HCT116 (cell line): ENCODE measurements at regions not wholly inside any gene's neighbourhood (a gene's known extent, or its start where the extent isn't known, plus 50 kb on each side); places are given as distances from the start of the nearest gene placed in this dataset.

Experiments used
- ATAC-seq: fragments of 200-7000 bp; cut with Tn5 transposase; 2 replicates; pipeline ENCODE4 v1.9.1; 2020; ENCODE audit warnings: mild to moderate bottlenecking, moderate library complexity
- BruUV-seq: library from RNA; stranded (reverse); fragments of 400-500 nt; replicated peaks from 2 replicates; lab custom pipeline; 2021; lab: Mats Ljungman, UMichigan
- CTCF ChIA-PET: fragments of 300-600 bp; sonication (Branson Sonifier 250); formaldehyde crosslinking; loops from one replicate; lab custom pipeline; 2021; ENCODE audit warnings: antibody characterized with exemption; lab: Charles Lee
- POLR2A ChIA-PET: fragments of 300-600, 350-600 bp; sonication (Branson Sonifier 250); formaldehyde crosslinking; loops from one replicate; lab custom pipeline; 2021; ENCODE audit warnings: antibody characterized with exemption; lab: Charles Lee
- RAD21 ChIA-PET, 2 experiments: fragments of 300-600 bp; sonication (Branson Sonifier 250); formaldehyde crosslinking; loops; one replicate each; lab custom pipeline; 2023; ENCODE audit warnings: low total read pairs in 2 of 2; ENCODE audit not compliant: uncharacterized antibody in 2 of 2, unreplicated experiment in 2 of 2, low non-redundant PET in 1 of 2; lab: Charles Lee
- DNase-seq: peaks from one replicate; pipeline ENCODE4 v3.0.0-alpha.2; 2010; ENCODE audit warnings: low read depth, low spot score
- H2AFZ ChIP-seq: fragments of 200-600 bp; shearing (Covaris generic), sonication (generic); 2 replicates; pipeline ENCODE4 v1.6.1; 2017; ENCODE audit warnings: low read depth, mixed run types, mixed read lengths, antibody characterized with exemption, low read length; ENCODE audit not compliant: poor library complexity, severe bottlenecking
- H3K27ac ChIP-seq: 2 replicates; pipeline ENCODE4 v1.5.1; 2012; ENCODE audit warnings: low read depth, low read length
- H3K27me3 ChIP-seq: fragments of 200-600 bp; sonication (generic); 2 replicates; pipeline ENCODE4 v1.6.1; 2016; ENCODE audit warnings: mixed run types, low read length, mixed read lengths; ENCODE audit not compliant: insufficient read depth
- H3K36me3 ChIP-seq, 2 experiments: fragments of 200-500 bp in 1 of 2; fragments of 200-600 bp in 1 of 2; sonication (Bioruptor generic) in 1 of 2; sonication (generic) in 1 of 2; 2 replicates each; pipeline versions ENCODE4 v1.5.1 to v1.6.1; 2014 to 2016; ENCODE audit warnings: low read length in 2 of 2, inconsistent platforms in 1 of 2, mixed read lengths in 1 of 2, mixed run types in 1 of 2; ENCODE audit not compliant: insufficient read depth in 2 of 2, control insufficient read depth in 1 of 2
- H3K4me1 ChIP-seq, 2 experiments: fragments of 200-600 bp in 1 of 2; sonication (generic) in 1 of 2; 2 replicates each; pipeline versions ENCODE4 v1.5.1 to v1.6.1; 2012 to 2017; ENCODE audit warnings: low read length in 2 of 2, inconsistent platforms in 1 of 2, mild to moderate bottlenecking in 1 of 2, mixed read lengths in 1 of 2, mixed run types in 1 of 2, moderate library complexity in 1 of 2; ENCODE audit not compliant: insufficient read depth in 2 of 2, control insufficient read depth in 1 of 2
- H3K4me2 ChIP-seq: fragments of 200-600 bp; sonication (generic); 2 replicates; pipeline ENCODE4 v1.6.1; 2017; ENCODE audit warnings: mixed run types, low read length, mixed read lengths
- H3K4me3 ChIP-seq, 2 experiments: fragments of 200-600 bp in 1 of 2; sonication (generic) in 1 of 2; replicated peaks in 1 of 2; 2 replicates each; pipeline ENCODE4 v1.5.1; 2011 to 2016; ENCODE audit warnings: low read length in 2 of 2, control low read depth in 1 of 2, low read depth in 1 of 2, mild to moderate bottlenecking in 1 of 2, mixed read lengths in 1 of 2, mixed run types in 1 of 2
- H3K79me2 ChIP-seq: fragments of 200-600 bp; sonication (generic); 2 replicates; pipeline ENCODE4 v1.6.1; 2017; ENCODE audit warnings: mild to moderate bottlenecking, mixed run types, low read length, moderate library complexity, mixed read lengths; ENCODE audit not compliant: insufficient read depth
- H3K9ac ChIP-seq: fragments of 200-600 bp; sonication (generic); 2 replicates; pipeline ENCODE4 v1.6.1; 2016; ENCODE audit warnings: low read length, mixed read lengths
- H3K9me2 ChIP-seq: fragments of 200-600 bp; sonication (generic), shearing (Covaris generic); 2 replicates; pipeline ENCODE4 v1.6.1; 2017; ENCODE audit warnings: mixed run types, mild to moderate bottlenecking, moderate library complexity; ENCODE audit not compliant: insufficient read depth
- H3K9me3 ChIP-seq, 2 experiments: fragments of 200-500 bp in 1 of 2; fragments of 200-600 bp in 1 of 2; sonication (Bioruptor generic) in 1 of 2; sonication (generic) in 1 of 2; 2 replicates each; pipeline ENCODE4 v1.6.1; 2014 to 2017; ENCODE audit warnings: low read length in 2 of 2, mixed read lengths in 2 of 2, inconsistent platforms in 1 of 2, low read depth in 1 of 2, mild to moderate bottlenecking in 1 of 2, mixed run types in 1 of 2, moderate library complexity in 1 of 2; ENCODE audit not compliant: control insufficient read depth in 1 of 2, insufficient read depth in 1 of 2
- H4K20me1 ChIP-seq: fragments of 200-600 bp; sonication (generic), shearing (Covaris generic); 2 replicates; pipeline ENCODE4 v1.6.1; 2017; ENCODE audit warnings: mixed run types, mild to moderate bottlenecking, moderate library complexity; ENCODE audit not compliant: insufficient read depth
- CBX3 ChIP-seq: IDR thresholded peaks from 2 replicates; pipeline ENCODE4 v1.6.1; 2012; ENCODE audit warnings: low read depth
- EGR1 ChIP-seq: IDR thresholded peaks from 2 replicates; pipeline ENCODE4 v1.6.1; 2012; ENCODE audit warnings: low read depth
- FOSL1 ChIP-seq: IDR thresholded peaks from 2 replicates; pipeline ENCODE4 v1.6.1; 2012; ENCODE audit warnings: low read depth
- JUND ChIP-seq: IDR thresholded peaks from 2 replicates; pipeline ENCODE4 v1.6.1; 2012
- POLR2A ChIP-seq: IDR thresholded peaks from 2 replicates; pipeline ENCODE4 v1.7.0; 2011; ENCODE audit warnings: borderline replicate concordance; ENCODE audit not compliant: insufficient read depth, insufficient read length; ENCODE audit errors: extremely low read depth
- POLR2AphosphoS5 ChIP-seq: IDR thresholded peaks from 2 replicates; pipeline ENCODE4 v1.6.1; 2011; ENCODE audit warnings: mild to moderate bottlenecking, low read depth, low read length, moderate library complexity
- RAD21 ChIP-seq: IDR thresholded peaks from 2 replicates; pipeline ENCODE4 v1.6.1; 2012; ENCODE audit warnings: low read depth, mild to moderate bottlenecking
- TCF7L2 ChIP-seq: IDR thresholded peaks from 2 replicates; pipeline ENCODE4 v1.7.0; 2011; ENCODE audit warnings: borderline replicate concordance, inconsistent platforms; ENCODE audit not compliant: insufficient read depth, insufficient read length; ENCODE audit errors: extremely low read depth
- YY1 ChIP-seq: IDR thresholded peaks from 2 replicates; pipeline ENCODE4 v1.6.1; 2011; ENCODE audit warnings: low read length, low read depth, moderate library complexity, mild to moderate bottlenecking; ENCODE audit not compliant: insufficient replicate concordance; ENCODE audit errors: extremely low read depth
- ZFX ChIP-seq: fragments of 450-650 bp; IDR thresholded peaks from 2 replicates; pipeline ENCODE4 v1.6.1; 2017
- intact Hi-C: fragments of 100-400 bp; cut with micrococcal nuclease; formaldehyde crosslinking; loops from 2 replicates; pipeline ENCODE4 v1.10.0; 2022
- TF ChIP-seq, protein P1 (sequence below): IDR thresholded peaks from 2 replicates; pipeline ENCODE4 v1.6.1; 2012
- TF ChIP-seq, protein P2 (sequence below): IDR thresholded peaks from 2 replicates; pipeline ENCODE4 v1.6.1; 2011; ENCODE audit warnings: mild to moderate bottlenecking, low read length, moderate library complexity; ENCODE audit not compliant: insufficient replicate concordance; ENCODE audit errors: extremely low read depth
- TF ChIP-seq, protein P3 (sequence below): IDR thresholded peaks from 2 replicates; pipeline ENCODE4 v1.6.1; 2012

DNA sequence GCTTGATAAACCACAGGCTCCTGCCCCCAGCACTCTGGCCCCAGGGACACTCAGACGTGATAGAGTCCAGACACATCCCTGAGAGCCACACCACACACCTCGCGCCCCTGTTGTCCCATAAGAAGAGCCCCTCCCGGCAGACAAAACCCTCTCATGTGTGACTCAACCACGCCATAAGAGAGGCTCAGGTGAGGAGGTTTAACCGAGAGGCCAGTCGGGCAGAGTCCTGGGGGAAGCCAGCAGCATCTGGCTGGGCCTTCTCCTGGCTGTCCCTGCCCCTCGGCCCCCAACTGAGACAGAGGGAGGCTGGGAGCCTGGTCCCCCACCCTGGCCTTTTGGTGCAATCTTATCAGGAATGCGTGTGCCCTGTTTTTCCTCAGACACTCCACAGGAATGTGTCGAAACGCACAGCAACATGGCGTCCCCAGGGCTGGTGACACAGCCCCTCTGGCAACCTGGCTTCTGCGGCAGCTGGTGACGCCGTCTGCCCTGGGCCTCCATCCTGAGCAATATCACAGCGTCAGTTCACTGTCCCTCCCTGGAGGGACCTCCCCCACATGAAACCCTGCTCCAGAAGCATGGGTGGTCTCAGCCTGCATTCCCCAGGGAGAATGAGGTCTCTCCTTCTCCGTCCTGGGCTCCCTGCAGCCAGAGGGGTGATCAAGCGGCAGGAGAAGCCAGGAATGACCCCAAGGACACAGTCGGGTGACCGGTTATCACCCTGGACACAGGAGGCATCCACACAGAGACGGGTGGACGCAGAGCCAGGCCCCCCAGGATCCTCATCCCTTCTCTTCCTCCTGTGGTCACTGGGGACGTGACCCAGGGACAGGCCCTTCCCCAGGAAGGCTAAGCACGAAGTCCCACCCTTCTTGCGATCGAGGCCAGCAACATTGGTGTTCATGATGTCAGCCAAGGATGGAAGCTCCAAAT is 156.6 kb upstream of the AFDN start:
- no TSS peak for BruUV-seq
- CTCF ChIA-PET = no interaction called here
- ATAC-seq (no peak), DNase-seq (no peak)
- no peak overlapping the region for H3K4me2 ChIP-seq
- H3K4me3 ChIP-seq = no peak overlapping the region
- H3K79me2 ChIP-seq = no peaks in the 10 kb centered on the region
- no peak overlapping the region for H3K27ac ChIP-seq
- H2AFZ ChIP-seq = no peak overlapping the region
- intact Hi-C loops = no loop called here
- H3K9me3 ChIP-seq = peaks cover 0 to 10% of the 10 kb centered on the region in 2 experiments; a peak in 1 of 4 replicates
- TF ChIP-seq, protein P1, sequence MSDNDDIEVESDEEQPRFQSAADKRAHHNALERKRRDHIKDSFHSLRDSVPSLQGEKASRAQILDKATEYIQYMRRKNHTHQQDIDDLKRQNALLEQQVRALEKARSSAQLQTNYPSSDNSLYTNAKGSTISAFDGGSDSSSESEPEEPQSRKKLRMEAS = no peak
- no peak for TF ChIP-seq ZFX
- TF ChIP-seq RAD21 = no peak
- TF ChIP-seq, protein P2, sequence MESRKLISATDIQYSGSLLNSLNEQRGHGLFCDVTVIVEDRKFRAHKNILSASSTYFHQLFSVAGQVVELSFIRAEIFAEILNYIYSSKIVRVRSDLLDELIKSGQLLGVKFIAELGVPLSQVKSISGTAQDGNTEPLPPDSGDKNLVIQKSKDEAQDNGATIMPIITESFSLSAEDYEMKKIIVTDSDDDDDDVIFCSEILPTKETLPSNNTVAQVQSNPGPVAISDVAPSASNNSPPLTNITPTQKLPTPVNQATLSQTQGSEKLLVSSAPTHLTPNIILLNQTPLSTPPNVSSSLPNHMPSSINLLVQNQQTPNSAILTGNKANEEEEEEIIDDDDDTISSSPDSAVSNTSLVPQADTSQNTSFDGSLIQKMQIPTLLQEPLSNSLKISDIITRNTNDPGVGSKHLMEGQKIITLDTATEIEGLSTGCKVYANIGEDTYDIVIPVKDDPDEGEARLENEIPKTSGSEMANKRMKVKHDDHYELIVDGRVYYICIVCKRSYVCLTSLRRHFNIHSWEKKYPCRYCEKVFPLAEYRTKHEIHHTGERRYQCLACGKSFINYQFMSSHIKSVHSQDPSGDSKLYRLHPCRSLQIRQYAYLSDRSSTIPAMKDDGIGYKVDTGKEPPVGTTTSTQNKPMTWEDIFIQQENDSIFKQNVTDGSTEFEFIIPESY = no peak
- no peak for TF ChIP-seq TCF7L2
- no peak for TF ChIP-seq CBX3
- no peak for TF ChIP-seq JUND
- TF ChIP-seq, protein P3, sequence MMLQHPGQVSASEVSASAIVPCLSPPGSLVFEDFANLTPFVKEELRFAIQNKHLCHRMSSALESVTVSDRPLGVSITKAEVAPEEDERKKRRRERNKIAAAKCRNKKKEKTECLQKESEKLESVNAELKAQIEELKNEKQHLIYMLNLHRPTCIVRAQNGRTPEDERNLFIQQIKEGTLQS = no peak
- TF ChIP-seq FOSL1 = no peak
- no peak for TF ChIP-seq POLR2A
- TF ChIP-seq EGR1 = no peak
- TF ChIP-seq POLR2AphosphoS5 = no peak
- no peak for TF ChIP-seq YY1
- H3K4me1 ChIP-seq = no peaks in the 10 kb centered on the region
- H3K9me2 ChIP-seq = no peaks in the 10 kb centered on the region
- POLR2A ChIA-PET = no interaction called here
- H4K20me1 ChIP-seq = no peaks in the 10 kb centered on the region
- RAD21 ChIA-PET = no interaction called here
- no peaks in the 10 kb centered on the region for H3K27me3 ChIP-seq
- H3K9ac ChIP-seq = no peak overlapping the region
- no peaks in the 10 kb centered on the region for H3K36me3 ChIP-seq
